ELR (cell line): ENCODE measurements at regions not wholly inside any gene's neighbourhood (a gene's known extent, or its start where the extent isn't known, plus 50 kb on each side); places are given as distances from the start of the nearest gene placed in this dataset.
"Not testable (repeated sequence)": the region's sequence is repeated elsewhere in the genome, so short reads cannot be mapped to it uniquely, and the experiment has no call there.

ENCODE experiments used
- DNase-seq: peaks from one replicate; pipeline ENCODE4 v3.0.0-alpha.2; 2015; ENCODE audit warnings: low read depth

DNA sequence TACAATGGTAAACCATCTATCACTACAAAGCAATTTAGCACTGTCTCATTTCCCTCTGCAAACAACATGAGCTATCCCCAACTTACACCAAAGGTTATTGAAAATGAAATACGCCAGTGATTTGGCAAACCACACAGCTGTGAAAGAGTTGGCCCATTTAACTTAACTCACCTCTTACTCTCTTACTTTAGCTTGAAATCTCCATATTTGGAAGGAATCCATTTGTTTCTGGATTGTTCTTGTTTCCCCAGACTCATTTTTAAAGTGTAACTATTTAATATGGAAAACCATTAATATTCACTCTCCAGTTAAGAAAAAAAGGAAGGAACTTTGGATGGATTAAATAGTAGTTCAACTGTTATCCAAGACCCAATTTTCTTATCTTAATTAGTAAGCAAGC lies 93.7 kb upstream of the TRIB2 start:
- DNase-seq, result no peak

DNA sequence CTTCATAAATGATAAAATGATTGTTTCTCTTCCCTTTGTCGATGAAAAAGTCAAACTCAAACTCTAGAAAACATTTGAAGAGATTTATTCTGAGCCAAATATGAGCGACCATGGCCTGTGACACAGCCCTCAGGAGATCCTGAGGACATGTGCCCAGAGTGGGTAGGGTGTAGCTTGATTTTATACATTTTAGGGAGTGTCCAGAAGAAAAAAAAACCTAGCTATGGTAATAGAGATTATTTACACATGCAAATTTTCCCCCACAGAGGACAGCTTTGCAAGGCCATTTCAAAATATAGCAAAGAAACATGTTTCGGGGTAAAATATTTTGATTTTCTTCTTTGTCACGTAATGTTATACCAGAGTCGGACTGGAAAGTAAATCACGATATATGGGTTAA lies 92.4 kb upstream of the TRIB2 start:
- no peak for DNase-seq

DNA sequence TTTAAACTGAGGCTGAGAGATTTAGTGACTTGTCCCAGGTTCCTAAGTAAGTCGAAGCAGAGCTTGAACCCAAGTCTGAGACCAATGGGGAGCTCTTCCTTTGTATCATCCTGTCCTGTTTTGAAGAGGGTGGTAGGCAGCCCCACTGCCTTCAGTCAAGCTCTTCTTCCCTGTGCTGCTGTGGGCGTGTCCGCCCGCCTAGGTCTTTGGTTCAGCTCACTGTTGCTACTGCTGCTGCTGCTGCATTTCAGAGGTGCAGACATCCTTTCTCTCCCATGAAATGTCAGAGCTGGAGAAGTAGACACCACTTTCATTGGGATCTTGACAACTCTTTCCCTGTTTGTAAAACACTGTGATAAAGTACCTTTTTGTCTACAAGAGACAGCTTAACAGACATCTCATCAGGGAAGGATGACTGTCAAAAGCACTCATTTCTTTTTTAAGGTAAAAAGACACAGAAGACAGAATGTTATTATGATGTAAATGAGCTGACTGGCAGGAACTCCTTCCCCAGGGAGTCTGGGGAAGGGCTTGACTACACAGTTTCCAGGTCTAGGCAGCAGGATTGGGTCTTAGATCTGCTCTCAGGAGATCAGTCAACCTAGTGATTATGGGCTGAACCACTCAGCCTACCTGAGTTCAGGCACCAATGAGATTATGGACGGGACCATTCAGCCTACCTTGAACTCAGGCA lies 91.7 kb upstream of the TRIB2 start:
- no peak for DNase-seq

DNA sequence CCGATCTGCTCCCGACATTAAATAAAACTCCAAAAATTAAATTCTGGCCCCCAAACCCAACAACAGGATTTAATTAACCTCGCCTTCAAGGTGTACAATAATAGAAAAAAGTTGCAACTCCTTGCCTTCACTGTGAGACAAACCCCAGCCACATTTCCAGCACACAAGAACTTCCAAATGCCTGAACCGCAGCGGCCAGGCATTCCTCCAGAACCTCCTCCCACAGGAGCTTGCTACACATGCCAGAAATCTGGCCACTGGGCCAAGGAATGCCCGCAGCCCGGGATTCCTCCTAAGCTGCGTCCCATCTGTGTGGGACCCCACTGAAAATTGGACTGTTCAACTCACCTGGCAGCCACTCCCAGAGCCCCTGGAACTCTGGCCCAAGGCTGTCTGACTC lies 88.2 kb upstream of the TRIB2 start:
- not testable (repeated sequence) for DNase-seq

DNA sequence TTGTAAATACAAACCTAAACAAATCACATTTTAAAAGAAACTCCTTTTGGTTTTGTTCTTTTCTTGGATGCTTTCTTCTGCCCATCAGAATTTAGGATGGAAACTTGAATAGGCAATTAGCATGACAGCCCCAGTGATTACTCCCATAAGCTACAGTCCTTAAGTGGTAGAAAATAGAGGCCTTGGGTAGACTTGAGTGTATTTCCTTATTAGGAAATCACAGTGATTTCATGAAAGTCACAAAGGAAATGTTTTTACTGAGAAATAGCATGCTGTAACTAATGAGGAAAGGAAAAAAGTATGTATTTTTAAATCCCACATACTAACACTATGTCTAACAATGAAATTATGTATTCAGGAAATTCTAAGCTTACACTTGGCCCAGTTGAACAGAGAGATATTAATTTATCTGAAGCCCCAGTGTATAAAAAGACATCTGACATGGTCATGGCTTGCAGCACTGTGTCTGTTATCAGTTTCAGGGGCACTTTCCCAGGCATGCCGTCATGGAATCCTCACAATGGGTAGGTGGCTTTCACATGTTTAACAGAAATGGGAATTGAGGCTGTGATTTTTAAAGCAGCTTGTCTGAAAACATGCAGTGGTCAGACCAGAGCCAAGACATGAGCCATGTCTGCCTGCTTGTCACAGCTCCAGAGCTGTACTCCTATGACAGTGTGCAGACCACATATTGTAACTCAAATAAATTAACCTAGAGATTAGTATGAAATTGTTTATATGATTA lies 79.7 kb upstream of the TRIB2 start:
- DNase-seq, result no peak

DNA sequence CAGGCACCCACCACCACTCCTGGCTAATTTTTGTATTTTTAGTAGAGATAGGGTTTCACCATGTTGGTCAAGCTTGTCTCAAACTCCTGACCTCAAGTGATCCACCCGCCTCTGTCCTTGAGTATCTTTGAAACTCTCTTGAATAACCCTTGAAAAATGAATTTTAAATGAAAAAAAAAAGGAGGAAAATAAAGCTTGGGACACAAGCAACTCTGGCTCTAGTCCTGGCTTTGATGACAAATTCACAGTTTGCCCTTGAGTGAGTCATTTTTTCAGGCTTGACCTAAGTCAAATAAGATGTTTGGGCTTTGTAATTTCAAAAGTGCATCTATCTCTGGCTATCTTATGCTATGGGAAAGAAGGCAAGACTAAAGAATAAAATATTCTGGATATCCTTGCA lies 79.0 kb upstream of the TRIB2 start:
- DNase-seq, result peak; percentile 38

DNA sequence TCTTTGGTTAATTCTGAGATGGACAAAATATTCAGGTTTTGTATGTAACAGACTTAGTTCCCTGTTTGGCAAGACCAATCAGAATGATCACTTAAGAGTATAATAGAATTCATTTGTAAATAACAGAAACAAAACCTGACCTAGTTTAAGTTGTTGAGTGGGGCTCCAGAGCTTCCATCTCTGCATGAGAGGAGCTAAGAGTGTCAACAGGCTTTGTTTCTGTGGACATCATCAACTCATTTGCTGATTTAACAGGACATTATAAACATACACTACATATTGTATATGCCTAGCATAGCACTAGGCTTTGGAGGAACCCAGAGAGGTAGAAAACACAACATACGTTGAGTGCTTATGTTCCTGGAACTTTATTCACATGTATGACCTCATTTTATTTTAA lies 75.3 kb upstream of the TRIB2 start:
- DNase-seq, result no peak

DNA sequence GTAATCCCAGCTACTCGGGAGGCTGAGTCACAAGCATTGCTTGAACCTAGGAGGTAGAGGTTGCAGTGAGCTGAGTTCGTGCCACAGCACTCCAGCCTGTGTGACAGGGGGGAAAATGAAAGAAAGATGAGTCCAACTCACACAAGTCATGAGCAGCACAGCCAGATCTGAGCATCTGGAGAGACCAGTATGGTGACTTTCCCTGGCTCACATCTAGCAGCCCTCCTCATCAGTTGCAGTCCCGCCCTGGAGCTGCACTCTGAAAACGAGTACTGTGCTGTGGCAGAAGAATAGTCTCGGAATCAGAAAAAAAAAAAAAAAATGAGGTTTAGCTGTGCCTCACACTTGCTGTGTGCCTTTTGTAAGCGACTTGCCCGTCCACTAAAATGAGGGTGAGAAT lies 74.4 kb upstream of the TRIB2 start:
- DNase-seq, result no peak

DNA sequence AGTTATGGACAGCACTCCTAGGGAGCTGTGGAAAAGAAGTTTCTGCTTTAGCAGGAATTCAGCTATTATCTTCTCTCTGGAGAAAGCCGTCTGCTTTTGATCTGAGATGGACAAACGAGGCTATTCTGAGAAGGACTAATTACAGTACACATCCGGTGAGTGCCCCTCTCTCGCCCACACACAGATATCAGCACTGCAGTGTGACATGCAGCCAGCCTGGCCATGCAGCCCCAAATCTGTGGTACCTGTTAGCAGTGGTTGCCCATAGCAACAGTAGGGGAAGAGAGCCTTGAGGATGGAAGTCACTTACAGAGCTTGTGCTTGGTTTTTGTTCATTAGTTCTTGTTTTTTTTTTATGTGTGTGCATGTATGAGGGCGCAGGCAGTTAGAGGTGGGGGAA lies 73.9 kb upstream of the TRIB2 start:
- no peak for DNase-seq

DNA sequence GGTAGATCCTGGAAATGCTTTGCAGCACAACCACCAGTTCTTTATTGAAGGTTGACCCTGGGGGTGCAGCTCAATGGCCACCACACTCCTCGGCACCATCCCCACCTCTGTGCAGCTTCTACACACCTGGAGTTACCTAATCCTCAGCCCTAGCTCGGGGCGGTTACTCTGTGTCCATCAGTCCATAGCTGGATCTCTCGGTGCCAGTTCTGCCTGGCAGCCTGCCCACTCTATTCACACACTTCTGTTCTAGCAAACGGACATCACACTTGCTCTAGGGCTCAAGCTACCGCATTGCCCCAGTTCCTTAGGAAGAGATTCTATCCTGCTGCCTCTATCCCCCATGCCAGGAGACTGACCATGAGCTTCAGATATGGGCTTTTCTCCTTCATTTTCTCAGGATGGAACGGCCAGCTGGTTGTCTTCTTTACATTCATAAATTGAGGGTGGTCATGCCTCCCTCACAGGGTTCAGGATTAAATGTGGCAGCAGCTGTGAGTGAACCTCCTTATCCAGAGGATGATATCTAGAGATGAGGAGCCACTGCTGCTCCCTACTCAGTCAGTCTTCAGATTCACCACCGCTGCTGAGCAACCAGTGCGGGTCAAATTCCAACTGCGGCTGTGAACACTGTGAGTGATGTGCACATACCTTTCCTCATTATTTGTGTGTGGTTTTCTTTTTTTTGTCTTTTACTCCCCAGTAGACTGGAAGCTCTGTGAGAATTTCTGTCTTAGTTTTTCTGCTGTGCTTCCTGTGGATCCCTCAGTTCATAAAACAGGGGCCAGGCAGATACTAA lies 66.9 kb upstream of the TRIB2 start:
- DNase-seq, result no peak

DNA sequence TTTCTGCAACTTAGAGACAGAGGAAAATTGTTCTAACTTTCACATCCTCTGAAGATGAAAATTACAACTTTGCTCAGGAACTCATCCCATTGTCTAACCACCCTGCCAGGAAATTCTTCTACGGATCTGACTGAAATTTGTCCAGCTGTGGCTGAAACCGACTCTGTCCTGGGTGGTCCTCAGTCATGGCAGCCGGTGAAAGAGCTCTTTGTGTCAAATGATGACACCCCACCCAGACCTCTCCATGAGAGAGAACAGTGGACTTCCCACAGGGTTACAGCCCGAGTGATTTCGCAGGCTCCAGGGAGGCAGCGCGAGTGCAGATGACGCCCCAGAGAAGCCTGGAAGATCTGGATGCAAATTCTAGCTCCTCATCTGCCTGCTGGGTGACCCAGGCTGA lies 65.1 kb upstream of the TRIB2 start:
- no peak for DNase-seq

DNA sequence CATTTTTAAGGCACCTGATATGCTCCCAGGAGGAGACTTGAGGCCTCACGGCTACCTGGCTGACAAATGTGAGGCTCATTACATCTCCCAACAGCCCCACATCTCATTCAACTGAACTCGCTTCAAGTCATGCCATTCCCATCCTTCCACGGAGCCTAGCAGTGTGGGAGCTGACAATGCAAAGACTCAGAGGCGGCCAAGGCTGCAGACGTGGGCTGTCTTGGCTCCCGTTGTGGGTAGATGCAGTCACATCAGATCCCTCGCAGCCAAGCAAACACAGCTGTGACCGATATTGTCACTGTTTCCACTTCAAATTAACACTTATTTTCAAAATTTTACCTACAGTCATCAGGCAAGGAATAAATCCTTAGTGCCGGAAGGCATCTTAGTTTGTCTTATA lies 64.0 kb upstream of the TRIB2 start:
- no peak for DNase-seq

DNA sequence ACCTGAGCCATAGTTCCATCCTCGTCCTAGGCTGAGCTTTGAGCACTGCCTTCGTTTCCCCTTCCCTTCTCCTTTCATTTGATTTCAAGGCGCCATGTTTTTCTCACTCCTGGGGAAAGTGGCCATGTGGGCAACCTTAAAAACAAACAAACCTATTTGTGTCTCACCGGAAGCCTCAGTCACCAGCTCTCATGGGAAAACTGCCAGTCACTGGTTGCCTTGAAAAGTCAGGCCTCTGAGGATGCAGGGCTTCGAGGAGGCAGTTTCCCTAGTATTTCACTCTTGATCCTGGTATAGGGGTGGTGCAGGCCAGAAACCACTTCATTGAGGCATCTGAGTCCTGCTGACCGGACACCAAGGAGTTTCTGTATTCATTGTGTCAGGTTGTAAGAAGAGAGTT lies 59.2 kb upstream of the TRIB2 start:
- no peak for DNase-seq

DNA sequence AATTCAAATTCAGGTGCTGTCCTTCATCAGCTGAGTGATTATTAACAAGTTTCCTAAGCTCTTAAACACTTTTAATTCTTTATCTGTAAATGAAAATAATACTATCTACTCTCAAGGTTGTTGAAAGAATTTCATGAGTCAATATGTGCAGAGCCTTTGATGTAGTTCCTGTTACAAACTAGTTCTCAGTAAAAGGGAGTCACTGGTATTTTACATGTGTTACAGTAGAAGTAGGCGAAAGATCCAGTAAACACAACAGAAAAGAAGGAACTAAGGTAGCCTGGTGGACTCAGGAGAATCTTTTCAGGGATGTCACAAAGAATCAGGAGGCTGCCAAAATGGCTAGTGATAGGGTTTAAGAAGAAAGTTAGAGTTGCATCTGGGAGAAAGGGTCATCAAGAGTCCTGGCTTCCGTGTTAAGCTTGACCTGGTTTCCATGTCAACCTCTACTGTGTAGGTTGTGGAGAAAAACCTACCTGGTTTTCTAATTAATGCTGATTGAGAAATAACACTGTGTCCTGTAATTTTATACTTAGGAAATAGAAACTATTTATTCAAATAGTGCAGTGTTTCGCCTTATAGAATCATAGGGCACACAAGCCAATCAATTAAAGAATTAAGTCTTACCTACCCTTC lies 58.3 kb upstream of the TRIB2 start:
- no peak for DNase-seq

DNA sequence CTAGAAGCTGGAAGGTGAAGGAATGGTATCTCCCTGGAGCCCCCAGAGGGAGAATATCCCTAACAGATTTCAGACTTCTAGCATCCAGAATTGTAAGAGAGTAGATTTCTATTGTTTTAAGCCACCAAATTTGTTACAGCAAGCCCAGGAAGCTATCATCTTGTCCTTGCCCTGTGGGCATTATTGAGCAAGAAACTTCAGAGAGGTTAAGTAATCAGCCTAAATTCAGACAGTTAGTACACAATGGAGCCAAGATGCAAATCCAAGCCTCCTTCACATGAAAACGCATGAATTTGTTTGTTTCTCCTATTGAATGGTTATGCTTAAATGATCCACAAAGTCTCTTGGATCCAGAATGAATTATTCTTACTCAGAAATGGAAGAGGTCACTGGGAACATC lies 55.2 kb upstream of the TRIB2 start:
- no peak for DNase-seq

DNA sequence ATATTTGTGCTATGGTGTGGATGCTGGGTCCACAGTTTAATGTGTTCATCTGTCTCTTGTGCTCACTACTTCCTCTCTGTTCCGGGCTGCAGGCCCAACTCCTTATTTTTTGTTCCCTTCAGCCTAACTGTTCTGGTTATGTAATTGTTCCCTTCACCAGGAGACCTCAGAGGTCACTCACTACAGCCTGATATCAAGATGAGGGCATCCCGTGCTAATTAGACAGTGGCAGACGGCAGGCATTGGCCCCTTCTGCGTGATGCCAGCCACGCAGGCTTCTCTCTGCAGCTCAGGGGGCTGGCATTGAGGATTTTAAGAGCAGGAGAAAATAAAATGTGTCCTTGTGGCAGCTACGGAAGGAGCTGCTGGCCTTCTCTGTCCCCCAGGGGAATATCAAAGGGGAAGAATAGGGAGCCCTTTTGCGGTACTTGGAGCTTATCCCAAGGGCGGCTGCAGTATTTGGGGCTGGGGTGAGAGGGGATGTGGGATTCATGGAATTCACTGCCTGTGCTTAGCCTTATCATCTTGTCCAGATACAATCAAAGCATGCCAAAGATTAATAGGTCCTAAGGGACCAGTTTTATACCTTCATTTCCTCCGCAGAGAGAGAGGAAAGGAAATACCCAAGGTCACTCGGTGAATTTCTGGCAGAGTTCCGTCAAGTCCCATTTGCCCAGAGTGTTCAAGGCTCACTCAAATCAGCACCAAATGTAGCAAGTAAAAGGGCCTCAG lies 53.3 kb upstream of the TRIB2 start:
- DNase-seq, result no peak

DNA sequence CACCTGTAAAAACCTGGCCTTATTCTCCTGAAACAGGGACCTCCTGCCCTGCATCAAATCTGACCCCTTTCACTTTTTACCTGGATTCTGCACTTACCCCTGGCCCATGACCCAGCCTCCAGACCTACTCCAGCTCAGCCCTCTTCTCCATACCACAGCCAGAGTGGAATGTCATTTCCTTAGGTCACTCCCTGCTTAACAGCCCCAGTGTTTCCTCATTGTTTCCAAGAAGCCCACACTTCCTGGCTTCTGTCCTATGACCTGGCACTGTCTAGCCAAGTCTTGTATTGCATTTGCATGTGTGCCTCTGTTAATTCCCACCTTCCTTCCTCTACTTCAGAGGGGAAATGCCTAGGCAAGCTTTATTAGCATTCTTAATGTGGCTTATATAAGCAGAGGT lies 51.4 kb upstream of the TRIB2 start:
- no peak for DNase-seq

DNA sequence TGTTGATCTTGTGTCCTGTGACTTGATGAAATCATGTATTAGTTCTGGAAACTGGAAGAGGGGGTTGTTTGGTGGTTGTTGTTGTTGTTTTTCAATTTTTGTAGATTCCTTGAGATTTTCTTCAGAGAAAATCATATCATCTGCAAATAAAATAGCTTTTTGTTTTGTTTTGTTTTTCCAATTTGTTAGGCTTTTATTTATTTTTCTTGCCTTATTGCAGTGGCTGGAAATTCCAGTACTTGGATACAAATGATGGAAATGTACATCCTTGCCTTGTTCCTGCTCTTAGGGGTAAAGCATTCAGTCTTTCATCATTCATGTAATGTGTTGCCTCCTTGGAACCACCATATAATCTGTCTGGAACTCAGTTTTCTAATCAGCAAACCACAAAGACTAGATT lies 50.3 kb upstream of the TRIB2 start:
- no peak for DNase-seq
